ENCODE measurements at regions not wholly inside any gene's neighbourhood (a gene's known extent, or its start where the extent isn't known, plus 50 kb on each side); places are given as distances from the start of the nearest gene placed in this dataset.
"Not testable (repeated sequence)": the region's sequence is repeated elsewhere in the genome, so short reads cannot be mapped to it uniquely, and the experiment has no call there.

DNA sequence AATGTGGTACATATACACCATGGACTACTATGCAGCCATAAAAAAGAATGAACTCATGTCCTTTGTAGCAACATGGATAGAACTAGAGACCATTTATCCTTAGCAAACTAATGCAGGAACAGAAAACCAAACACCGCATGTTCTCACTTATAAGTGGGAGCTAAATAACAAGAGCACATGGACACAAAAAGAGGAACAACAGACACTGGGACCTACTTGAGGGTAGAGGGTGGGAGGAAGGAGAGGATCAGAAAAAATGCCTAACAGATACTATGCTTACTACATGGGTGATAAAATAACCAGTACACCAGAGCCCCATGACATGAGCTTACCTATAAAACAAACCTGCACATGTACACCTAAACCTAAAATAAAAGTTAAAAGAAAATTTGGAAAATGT, 82.0 kb upstream of the ADRB2 start:
- not testable (repeated sequence) for DNase-seq

GRCh38 chr5:148746826-148747535, 79.4 kb upstream of the ADRB2 start:
- DNase-seq: no peak

DNA sequence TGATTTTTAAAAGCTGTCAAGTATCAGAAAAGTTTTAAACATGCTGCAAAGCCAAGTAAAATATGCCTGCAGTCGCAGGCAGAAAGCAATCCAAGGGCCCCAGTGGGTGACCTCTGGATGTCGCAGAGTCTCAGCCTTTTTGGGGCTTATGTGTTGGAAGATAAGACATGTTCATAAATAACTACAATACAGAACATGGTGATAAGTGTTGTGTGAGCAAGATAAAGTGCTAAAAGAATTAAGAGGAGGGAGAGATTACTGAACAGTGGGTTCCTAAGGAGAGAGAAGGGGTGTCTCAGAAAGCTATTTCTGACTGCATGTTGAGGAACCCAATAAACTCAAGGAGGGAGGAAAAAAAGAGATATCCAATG, 78.9 kb upstream of the ADRB2 start:
- no peak for DNase-seq

- DNase-seq: no peak
Measured at GRCh38 chr5:148748702-148749392, 77.6 kb upstream of the ADRB2 start.

DNA sequence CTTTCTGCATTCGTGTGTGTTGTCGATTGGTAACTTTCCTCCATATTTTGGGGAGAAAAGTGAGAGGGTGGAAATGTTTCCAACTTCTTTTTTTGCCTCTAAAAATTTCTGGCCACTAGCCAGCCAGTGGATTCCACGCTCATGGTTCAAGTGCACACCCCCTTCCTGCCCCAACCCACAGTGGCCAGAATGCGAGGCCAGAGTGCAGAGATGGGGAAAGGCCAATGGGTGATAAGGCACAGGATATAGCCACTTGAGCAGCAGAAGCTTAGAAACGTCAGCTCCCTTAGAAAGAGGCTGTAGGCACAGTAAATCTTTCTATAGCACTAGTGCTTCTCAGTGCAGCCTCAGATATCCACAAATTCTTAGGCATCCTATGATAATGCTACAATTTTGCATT, 75.8 kb upstream of the ADRB2 start:
- DNase-seq: no peak

GRCh38 chr5:148751025-148751424, 75.4 kb upstream of the ADRB2 start:
- no peak for DNase-seq

DNA sequence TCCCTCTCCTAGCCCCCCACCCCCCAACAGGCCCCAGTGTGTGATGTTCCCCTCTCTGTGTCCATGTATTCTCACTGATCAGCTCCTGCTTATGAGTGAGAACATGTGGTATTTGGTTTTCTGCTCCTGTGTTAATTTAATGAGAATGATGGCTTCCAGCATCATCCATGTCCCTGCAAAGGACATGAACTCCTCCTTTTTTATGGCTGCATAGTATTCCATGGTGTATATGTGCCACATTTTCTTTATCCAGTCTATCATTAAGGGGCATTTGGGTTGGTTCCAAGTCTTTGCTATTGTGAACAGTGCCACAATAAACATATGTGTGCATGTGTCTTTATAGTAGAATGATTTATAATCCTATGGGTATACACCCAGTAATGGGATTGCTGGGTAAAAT, 74.0 kb upstream of the ADRB2 start:
- DNase-seq: not testable (repeated sequence)

GRCh38 chr5:148759101-148759500, 67.3 kb upstream of the ADRB2 start:
- DNase-seq: no peak

DNA sequence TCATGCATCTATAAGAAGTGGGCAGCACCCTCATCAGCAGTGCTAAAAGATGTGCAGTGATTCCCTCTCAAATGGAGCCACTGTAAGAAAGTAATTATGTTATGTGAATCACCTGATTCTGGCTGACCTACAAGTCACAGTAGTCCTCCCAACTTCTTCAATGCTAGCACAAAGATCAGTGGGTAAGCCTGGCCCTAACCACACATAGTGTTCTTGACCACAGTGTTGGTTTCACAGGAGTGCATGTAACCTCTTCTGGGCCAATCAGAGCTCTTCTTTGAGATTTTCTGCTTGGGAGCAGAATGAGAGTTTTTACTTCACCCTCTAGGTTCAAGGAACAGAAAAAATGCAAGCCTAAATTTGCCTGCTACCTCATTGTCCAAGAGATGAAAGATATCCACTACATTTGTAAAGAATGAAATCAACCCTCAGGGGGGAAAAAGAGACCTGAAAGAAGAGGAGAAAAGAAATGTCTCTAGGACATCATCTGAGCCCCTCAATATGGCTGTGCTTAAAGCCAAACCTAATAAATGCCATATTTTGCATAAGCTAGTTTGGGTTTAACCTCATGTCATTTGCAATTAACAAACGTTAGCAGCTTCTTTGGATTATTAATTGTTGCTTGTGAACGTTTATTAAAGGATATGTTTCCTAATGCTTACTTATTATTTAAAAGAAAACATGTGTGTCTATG, 65.3 kb upstream of the ADRB2 start:
- DNase-seq: no peak

DNA sequence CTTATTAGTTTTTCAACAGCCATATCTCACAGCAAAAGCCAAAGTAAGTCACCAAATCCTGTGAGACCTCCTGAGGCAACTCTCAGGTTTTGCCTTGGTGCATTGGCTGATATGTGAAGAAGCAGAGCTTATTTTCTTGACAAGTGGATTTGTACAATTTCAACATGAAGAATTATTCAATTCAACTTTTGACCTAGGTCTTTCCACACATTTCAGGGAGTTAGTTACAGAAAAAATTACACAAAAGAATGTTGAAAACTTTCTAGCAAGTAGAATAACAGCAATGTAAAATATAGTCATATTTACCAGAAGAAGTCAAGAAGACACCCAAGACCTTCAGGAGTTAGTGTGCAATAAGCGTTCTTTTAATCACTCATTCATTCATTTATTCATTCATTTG, 62.4 kb upstream of the ADRB2 start:
- no peak for DNase-seq

DNA sequence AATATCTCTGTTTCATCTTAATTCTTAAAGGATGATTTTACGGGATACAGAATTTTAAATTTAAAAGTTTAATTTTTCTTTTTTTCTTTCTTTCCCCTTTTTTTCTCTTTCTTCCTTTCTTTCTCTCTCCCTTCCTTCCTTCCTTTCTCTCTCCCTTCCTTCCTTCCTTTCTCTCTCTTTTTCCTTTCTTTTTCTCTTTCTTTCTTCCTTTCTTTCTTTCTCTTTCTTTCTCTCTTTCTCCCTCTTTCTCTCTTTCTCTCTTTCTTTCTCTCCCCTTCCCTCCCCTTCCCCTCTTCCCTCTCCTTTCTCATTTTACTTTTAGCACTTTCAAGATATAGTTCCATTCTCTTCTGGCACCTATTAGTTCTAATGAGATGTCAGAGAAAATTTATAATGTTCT, 61.4 kb upstream of the ADRB2 start:
- DNase-seq: no peak

DNA sequence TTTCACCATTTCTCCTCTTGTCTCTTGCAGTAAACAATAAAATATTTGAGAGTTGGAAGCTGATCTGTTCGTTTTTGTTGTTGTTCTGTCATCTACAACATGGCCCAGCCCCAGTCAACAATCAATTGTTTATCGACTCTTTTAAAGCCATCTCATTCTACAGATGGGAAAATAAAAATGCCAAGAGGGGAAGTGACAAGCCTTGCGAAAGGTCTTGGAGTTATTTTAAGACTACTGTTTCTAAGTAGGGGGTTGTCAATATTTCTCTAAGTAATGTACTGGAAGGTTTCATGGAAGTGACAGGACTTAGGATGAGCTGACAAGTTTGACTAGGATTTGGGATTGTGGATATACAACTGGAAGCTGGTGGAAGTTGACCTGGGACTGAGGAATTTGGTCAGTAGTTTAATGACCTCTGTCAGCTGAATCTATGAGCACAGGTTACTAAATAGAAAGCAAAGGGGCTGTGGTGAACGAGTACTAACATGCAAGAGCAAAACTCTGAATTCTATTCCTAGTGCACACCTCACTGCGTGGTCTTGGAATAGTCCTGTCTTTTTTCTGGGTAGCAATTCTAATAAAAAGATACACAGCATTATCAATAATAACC, 57.5 kb upstream of the ADRB2 start:
- no peak for DNase-seq

- no peak for DNase-seq
Measured at GRCh38 chr5:148769941-148770340, 56.5 kb upstream of the ADRB2 start.

DNA sequence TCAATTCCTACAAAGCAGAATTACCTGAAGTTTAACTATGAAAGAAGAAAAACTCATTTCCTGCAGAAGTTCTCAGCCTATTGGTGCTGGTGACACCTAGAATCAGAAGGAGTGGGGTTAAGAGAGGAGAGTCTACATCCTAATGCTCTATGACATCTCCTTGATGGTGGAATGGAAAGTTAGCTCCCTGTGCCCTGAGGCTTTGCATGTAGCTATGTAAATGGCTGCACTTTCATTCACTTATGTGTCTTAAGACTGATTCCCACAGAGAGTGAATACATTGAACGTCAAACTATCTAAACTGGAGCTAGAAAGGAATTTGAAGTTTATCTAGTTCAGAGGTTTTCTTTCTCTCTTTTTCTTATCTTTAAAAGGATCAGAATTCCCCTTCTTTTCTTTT, 52.1 kb upstream of the ADRB2 start:
- DNase-seq: no peak

DNA sequence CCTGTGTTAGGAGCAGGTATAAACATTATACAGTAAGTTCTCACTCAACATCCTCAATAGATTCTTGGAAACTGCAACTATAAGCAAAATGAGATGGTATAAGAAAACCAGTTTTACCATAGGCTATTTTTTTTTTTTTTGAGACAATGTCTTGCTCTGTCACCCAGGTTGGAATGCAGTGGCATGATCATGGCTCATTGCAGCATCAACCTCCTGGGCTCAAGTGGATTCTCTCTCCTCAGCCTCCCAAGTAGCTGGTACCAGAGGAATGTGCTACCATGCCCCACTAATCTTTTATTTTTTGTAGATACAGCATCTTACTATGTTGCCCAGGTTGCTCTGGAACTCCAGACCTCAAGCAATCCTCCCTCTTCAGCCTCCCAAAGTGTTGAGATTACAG, 50.1 kb upstream of the ADRB2 start:
- DNase-seq: no peak
